ENCODE measurements at regions not wholly inside any gene's neighbourhood (a gene's known extent, or its start where the extent isn't known, plus 50 kb on each side); places are given as distances from the start of the nearest gene placed in this dataset.

DNA sequence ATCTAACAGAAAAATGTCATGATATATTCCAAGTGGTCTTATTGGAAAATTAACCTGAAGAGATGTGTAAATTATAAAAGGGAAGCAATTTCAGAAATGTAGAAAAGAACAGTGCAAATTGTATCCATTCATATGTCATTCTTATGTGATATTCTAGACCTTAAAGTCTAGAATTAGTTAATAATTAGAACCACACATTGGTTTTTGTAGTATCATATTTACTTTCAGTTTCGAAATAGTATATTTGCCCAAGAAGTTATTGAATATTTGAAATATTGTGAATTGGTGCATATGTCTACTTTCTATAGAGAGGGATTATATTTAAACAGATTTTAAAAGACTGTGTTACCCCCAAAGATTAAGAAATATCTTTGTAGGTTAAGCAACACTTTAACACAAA, 1348.6 kb upstream of the ACVR2A start:
- Histone ChIP-seq H3K14ac (ENCODE audit: insufficient read depth, low read length) (no peak overlapping the region), H2BK12ac (ENCODE audit: insufficient read length, low read depth, low read length) (no peak overlapping the region), H2AK5ac (ENCODE audit: insufficient read length, low read length) (no peak overlapping the region), H3K27me3 (ENCODE audit: insufficient read depth, low read length) (no peaks in the 10 kb centered on the region), H3K4me2 (ENCODE audit: insufficient read depth, insufficient read length, low read length) (no peak overlapping the region), H2AFZ (ENCODE audit: low read length) (no peak overlapping the region), H2BK15ac (ENCODE audit: low read depth, low read length) (no peak overlapping the region), H3K56ac (ENCODE audit: insufficient read length, low read depth, low read length) (no peak overlapping the region), H3K4me1 (ENCODE audit: insufficient read depth, low read length) (no peaks in the 10 kb centered on the region), H4K5ac (ENCODE audit: insufficient read length, low read depth, low read length) (no peak overlapping the region), H4K20me1 (ENCODE audit: control insufficient read depth, insufficient read depth, insufficient read length) (no peaks in the 10 kb centered on the region), H3K27ac (ENCODE audit: insufficient read length, low read depth, low read length) (no peak overlapping the region), H3K23me2 (ENCODE audit: insufficient read length, low read depth, low read length, poor library complexity, severe bottlenecking) (no peaks in the 10 kb centered on the region), H3K9me3 (ENCODE audit: control insufficient read depth, low read depth, low read length) (no peaks in the 10 kb centered on the region), H3K79me1 (ENCODE audit: insufficient read depth, low read depth, low read length, poor library complexity, severe bottlenecking) (no peaks in the 10 kb centered on the region), H3K4ac (ENCODE audit: low read depth, low read length) (no peak overlapping the region), H3T11ph (ENCODE audit: low read length) (no peak overlapping the region), H3K18ac (ENCODE audit: insufficient read length, low read depth, low read length) (no peak overlapping the region), H4K91ac (ENCODE audit: insufficient read length, low read depth, low read length) (no peak overlapping the region), H3K79me2 (ENCODE audit: insufficient read depth, low read length) (no peaks in the 10 kb centered on the region), H4K8ac (replicated peaks; ENCODE audit: insufficient read length, low read depth, low read length) (no peak overlapping the region), H2BK20ac (ENCODE audit: low read depth, low read length, poor library complexity, severe bottlenecking) (no peak overlapping the region), H3K9ac (ENCODE audit: extremely low read depth, insufficient read length, low read length) (no peak overlapping the region), H2BK120ac (ENCODE audit: low read depth, low read length, poor library complexity, severe bottlenecking) (no peak overlapping the region), H2BK5ac (ENCODE audit: insufficient read length, low read length) (no peak overlapping the region), H3K23ac (ENCODE audit: insufficient read length, low read depth, low read length) (no peak overlapping the region)
- Mint-ChIP-seq H3K9me3 (peaks cover 21 to 26% of the 10 kb centered on the region in 2 experiments), H3K4me1 (peaks cover 15 to 19% of the 10 kb centered on the region in 2 experiments), H3K27ac (no peak overlapping the region), H3K36me3 (ENCODE audit: insufficient read depth in 1 of 3, low read depth in 3 of 3) (peaks cover 19 to 31% (median 23%) of the 10 kb centered on the region in 3 experiments), H3K4me3 (no peak overlapping the region), H3K27me3 (ENCODE audit: low read depth) (no peaks in the 10 kb centered on the region)
- TF ChIP-seq, protein P1, sequence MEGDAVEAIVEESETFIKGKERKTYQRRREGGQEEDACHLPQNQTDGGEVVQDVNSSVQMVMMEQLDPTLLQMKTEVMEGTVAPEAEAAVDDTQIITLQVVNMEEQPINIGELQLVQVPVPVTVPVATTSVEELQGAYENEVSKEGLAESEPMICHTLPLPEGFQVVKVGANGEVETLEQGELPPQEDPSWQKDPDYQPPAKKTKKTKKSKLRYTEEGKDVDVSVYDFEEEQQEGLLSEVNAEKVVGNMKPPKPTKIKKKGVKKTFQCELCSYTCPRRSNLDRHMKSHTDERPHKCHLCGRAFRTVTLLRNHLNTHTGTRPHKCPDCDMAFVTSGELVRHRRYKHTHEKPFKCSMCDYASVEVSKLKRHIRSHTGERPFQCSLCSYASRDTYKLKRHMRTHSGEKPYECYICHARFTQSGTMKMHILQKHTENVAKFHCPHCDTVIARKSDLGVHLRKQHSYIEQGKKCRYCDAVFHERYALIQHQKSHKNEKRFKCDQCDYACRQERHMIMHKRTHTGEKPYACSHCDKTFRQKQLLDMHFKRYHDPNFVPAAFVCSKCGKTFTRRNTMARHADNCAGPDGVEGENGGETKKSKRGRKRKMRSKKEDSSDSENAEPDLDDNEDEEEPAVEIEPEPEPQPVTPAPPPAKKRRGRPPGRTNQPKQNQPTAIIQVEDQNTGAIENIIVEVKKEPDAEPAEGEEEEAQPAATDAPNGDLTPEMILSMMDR (conservative IDR thresholded peaks at IDR 0.05), result no peak
- WGBS (ENCODE audit: extremely low coverage, insufficient read length, low lambda C conversion rate), result no CpG with 5 or more reads among the region's 1 CpG
- DNase-seq, result no peak
